Keratinocyte (primary cell): ENCODE measurements at regions not wholly inside any gene's neighbourhood (a gene's known extent, or its start where the extent isn't known, plus 50 kb on each side); places are given as distances from the start of the nearest gene placed in this dataset.

ENCODE experiments used
- DNase-seq: peaks from one replicate; pipeline ENCODE4 v3.0.0-alpha.2; 2011; ENCODE audit warnings: low read depth, missing footprints, low spot score
- FAIRE-seq: peaks from 2 replicates; lab custom pipeline; 2011; peaks lifted over from hg19 to GRCh38; lab: Jason Lieb, UNC
- H2AFZ ChIP-seq: 2 replicates; pipeline ENCODE4 v1.6.0; 2012; ENCODE audit warnings: low read length, control low read depth, inconsistent platforms; ENCODE audit not compliant: control insufficient read depth
- H3K27ac ChIP-seq: 2 replicates; pipeline ENCODE4 v1.5.1; 2011; ENCODE audit warnings: low read length; ENCODE audit not compliant: control insufficient read depth, insufficient read depth
- H3K27me3 ChIP-seq: 3 replicates; pipeline ENCODE4 v1.6.0; 2011; ENCODE audit warnings: low read length; ENCODE audit not compliant: control insufficient read depth, insufficient read depth; ENCODE audit errors: extremely low read depth
- H3K36me3 ChIP-seq, 2 experiments: 2 replicates in 1 of 2; 3 replicates in 1 of 2; pipeline ENCODE4 v1.5.1; 2011; ENCODE audit warnings: low read length in 2 of 2, mild to moderate bottlenecking in 1 of 2; ENCODE audit not compliant: control insufficient read depth in 2 of 2, insufficient read depth in 2 of 2; ENCODE audit errors: extremely low read depth in 1 of 2
- H3K4me1 ChIP-seq: 3 replicates; pipeline ENCODE4 v1.5.1; 2011; ENCODE audit warnings: low read length; ENCODE audit not compliant: control insufficient read depth, insufficient read depth; ENCODE audit errors: extremely low read depth
- H3K4me2 ChIP-seq: 3 replicates; pipeline ENCODE4 v1.6.0; 2011; ENCODE audit warnings: low read depth, low read length; ENCODE audit not compliant: control insufficient read depth, insufficient read depth; ENCODE audit errors: extremely low read depth
- H3K4me3 ChIP-seq, 3 experiments: fragments of 200-600 bp in 1 of 3; sonication (generic) in 1 of 3; 2 replicates in 2 of 3; 3 replicates in 1 of 3; pipeline ENCODE4 v1.5.1; 2011 to 2016; ENCODE audit warnings: low read length in 3 of 3, mild to moderate bottlenecking in 3 of 3, control low read depth in 2 of 3, inconsistent platforms in 1 of 3, low read depth in 1 of 3, mixed read lengths in 1 of 3, mixed run types in 1 of 3, moderate library complexity in 1 of 3; ENCODE audit not compliant: control insufficient read depth in 2 of 3, insufficient read depth in 2 of 3; ENCODE audit errors: extremely low read depth in 1 of 3
- H3K79me2 ChIP-seq: 2 replicates; pipeline ENCODE4 v1.6.0; 2012; ENCODE audit warnings: low read length; ENCODE audit not compliant: control insufficient read depth, insufficient read depth
- H3K9ac ChIP-seq: 3 replicates; pipeline ENCODE4 v1.6.0; 2011; ENCODE audit warnings: low read length; ENCODE audit not compliant: control insufficient read depth, insufficient read depth; ENCODE audit errors: extremely low read depth
- H3K9me1 ChIP-seq: 3 replicates; pipeline ENCODE4 v1.6.0; 2011; ENCODE audit warnings: low read length; ENCODE audit not compliant: control insufficient read depth, insufficient read depth; ENCODE audit errors: extremely low read depth
- H3K9me3 ChIP-seq: 2 replicates; pipeline ENCODE4 v1.5.1; 2012; ENCODE audit warnings: low read depth, low read length; ENCODE audit not compliant: control insufficient read depth
- H4K20me1 ChIP-seq: 3 replicates; pipeline ENCODE4 v1.6.0; 2011; ENCODE audit warnings: low read length; ENCODE audit not compliant: control insufficient read depth, insufficient read depth; ENCODE audit errors: extremely low read depth
- EZH2 ChIP-seq: IDR thresholded peaks from one replicate; pipeline ENCODE4 v1.6.1; 2012; ENCODE audit warnings: inconsistent platforms, mild to moderate bottlenecking, low read length, moderate library complexity
- dilution Hi-C: fragments of 300-500 bp; cut with MboI; formaldehyde crosslinking; loops from one replicate; pipeline ENCODE4 v1.7.0; 2020; ENCODE audit warnings: low sequenced_read_pairs; ENCODE audit not compliant: extremely low pct_ligation_motif_present
- TF ChIP-seq, protein P1 (sequence below), 3 experiments: IDR thresholded peaks in 1 of 3; conservative IDR thresholded peaks in 1 of 3; optimal IDR thresholded peaks in 1 of 3; 2 replicates in 2 of 3; 3 replicates in 1 of 3; pipeline versions ENCODE3 to v1.5.1; 2011; ENCODE audit warnings: low read length in 3 of 3, mild to moderate bottlenecking in 3 of 3, moderate library complexity in 2 of 3, control low read depth in 1 of 3, inconsistent platforms in 1 of 3; ENCODE audit not compliant: insufficient read depth in 2 of 3; ENCODE audit errors: extremely low read depth in 1 of 3

DNA sequence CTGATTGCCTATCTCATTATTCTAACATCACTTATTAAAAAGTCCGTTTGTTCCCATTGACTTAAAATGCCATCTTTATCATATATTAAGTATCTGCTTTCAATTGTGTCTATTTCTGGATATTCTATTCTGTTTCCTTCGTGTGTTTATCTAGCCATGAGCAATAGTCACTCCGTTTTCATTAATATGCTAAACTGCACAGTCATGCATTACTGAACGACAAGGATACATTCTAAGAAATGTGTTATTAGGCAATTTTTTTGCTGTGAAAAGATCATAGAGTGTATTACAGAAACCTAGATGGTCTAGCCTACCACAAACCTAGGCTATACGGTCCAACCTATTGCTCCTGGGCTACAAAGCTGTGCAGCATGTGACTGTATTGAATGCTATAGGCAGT lies 482.9 kb downstream of the IRX1 start:
- Histone ChIP-seq H3K4me3 (no peak overlapping the region), H3K36me3 (no peaks in the 10 kb centered on the region), H3K4me2 (no peak overlapping the region), H4K20me1 (no peaks in the 10 kb centered on the region), H3K27me3 (no peaks in the 10 kb centered on the region), H3K9ac (no peak overlapping the region), H3K9me3 (no peaks in the 10 kb centered on the region), H3K9me1 (no peaks in the 10 kb centered on the region), H2AFZ (no peak overlapping the region), H3K79me2 (no peaks in the 10 kb centered on the region), H3K4me1 (peaks cover 11% of the 10 kb centered on the region), H3K27ac (no peak overlapping the region)
- DNase-seq (no peak), FAIRE-seq (no peak)
- dilution Hi-C loops, result no loop called here
- TF ChIP-seq EZH2, result no peak
- TF ChIP-seq, protein P1, sequence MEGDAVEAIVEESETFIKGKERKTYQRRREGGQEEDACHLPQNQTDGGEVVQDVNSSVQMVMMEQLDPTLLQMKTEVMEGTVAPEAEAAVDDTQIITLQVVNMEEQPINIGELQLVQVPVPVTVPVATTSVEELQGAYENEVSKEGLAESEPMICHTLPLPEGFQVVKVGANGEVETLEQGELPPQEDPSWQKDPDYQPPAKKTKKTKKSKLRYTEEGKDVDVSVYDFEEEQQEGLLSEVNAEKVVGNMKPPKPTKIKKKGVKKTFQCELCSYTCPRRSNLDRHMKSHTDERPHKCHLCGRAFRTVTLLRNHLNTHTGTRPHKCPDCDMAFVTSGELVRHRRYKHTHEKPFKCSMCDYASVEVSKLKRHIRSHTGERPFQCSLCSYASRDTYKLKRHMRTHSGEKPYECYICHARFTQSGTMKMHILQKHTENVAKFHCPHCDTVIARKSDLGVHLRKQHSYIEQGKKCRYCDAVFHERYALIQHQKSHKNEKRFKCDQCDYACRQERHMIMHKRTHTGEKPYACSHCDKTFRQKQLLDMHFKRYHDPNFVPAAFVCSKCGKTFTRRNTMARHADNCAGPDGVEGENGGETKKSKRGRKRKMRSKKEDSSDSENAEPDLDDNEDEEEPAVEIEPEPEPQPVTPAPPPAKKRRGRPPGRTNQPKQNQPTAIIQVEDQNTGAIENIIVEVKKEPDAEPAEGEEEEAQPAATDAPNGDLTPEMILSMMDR (optimal IDR thresholded peaks at IDR 0.05 in 1 of 3, IDR thresholded peaks at IDR 0.05 in 1 of 3, conservative IDR thresholded peaks at IDR 0.05 in 1 of 3; ENCODE audit: extremely low read depth in 1 of 3, insufficient read depth in 2 of 3, low read length in 3 of 3), result no peak

DNA sequence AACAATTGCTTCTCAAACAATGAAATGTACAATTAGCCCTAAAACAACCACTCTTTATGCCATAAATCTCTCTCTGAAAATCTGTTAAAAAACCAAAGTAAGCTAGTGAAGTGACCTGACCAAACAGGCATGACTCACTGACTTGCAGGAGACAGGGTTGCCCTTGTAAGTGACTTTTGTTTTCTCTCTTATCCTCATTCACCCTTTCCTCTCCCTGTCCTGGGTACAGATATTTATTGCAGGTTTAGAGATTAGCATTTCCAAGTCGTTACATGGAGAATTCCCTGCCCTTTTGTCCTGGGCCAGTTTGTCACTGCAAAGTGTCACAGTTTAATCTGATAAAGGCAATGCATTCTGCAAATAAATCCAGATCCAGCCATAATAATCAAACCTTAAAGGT lies 484.2 kb downstream of the IRX1 start:
- Histone ChIP-seq H3K9me1 (no peaks in the 10 kb centered on the region), H3K4me1 (peaks cover 20% of the 10 kb centered on the region), H4K20me1 (no peaks in the 10 kb centered on the region), H3K4me2 (no peak overlapping the region), H2AFZ (no peak overlapping the region), H3K27ac (no peak overlapping the region), H3K9me3 (no peaks in the 10 kb centered on the region), H3K36me3 (no peaks in the 10 kb centered on the region), H3K4me3 (no peak overlapping the region), H3K27me3 (no peaks in the 10 kb centered on the region), H3K79me2 (no peaks in the 10 kb centered on the region), H3K9ac (no peak overlapping the region)
- TF ChIP-seq EZH2, result no peak
- TF ChIP-seq, protein P1 (optimal IDR thresholded peaks at IDR 0.05 in 1 of 3, IDR thresholded peaks at IDR 0.05 in 1 of 3, conservative IDR thresholded peaks at IDR 0.05 in 1 of 3; ENCODE audit: extremely low read depth in 1 of 3, insufficient read depth in 2 of 3, low read length in 3 of 3), result no peak
- no peak for DNase-seq
- FAIRE-seq, result no peak
- dilution Hi-C loops, result no loop called here
